GM18907 (cell line): ENCODE measurements at regions not wholly inside any gene's neighbourhood (a gene's known extent, or its start where the extent isn't known, plus 50 kb on each side); places are given as distances from the start of the nearest gene placed in this dataset.

Experiments
- ATAC-seq: cut with Tn5 transposase; IDR thresholded peaks from one replicate; pipeline ENCODE4 v1.9.1; 2021; ENCODE audit warnings: mild to moderate bottlenecking, moderate library complexity; ENCODE audit not compliant: unreplicated experiment

DNA sequence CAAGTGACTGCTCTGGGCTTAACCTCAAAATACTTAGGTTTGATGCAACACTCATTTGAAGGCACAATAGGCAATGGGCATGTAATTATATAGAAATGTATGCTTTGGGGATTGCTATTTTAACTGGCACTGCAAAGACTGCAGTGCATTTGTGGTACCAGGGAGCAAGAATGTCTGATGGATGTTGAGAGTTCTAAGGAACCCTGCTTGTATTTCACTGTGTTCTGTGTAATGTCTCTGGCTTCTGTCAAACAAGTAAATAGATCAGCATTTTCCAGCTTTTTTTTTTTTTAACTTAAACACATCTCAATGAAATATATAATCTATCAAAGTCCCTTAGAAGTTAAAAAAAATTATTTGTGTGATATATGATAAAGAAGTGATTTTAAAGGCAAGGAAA lies 94.8 kb upstream of the ATP2B1 start:
- ATAC-seq, result no peak

DNA sequence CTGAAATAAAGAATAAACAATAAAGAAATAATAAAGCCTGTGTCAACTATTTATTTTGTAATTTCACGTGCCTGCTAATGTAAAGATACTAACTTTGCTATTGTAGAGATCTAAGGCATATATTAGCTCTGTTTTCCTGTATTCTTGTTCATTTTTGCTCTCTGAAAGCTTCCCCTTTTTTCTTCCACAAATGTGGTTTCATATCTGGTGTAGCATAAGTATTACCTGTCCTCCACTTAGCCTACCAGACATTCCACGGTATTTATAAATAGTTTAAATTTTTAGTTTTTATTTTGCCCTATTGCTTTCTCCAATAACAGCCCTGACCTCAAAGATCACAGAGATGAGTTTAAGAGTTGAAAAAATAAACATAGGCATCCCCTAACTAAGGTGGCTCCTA lies 92.6 kb upstream of the ATP2B1 start:
- no peak for ATAC-seq

DNA sequence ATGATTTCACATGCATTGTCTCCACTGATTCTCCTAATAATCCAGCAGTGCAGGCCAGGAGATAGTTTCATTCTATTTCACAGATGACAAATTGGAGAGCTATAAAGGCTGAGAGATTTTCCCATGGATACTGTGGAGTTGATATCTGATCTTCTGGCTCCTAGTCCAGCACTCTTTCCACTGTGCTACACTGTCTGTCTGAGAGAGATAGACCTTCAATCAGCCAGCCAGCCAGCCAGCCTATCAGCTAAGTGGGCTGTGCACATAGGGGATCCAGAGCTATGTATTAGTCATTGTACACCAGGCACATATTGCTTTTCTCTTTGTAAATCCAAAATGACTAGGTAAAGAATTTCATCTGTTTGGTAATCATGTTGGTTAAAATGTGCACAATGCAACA lies 91.8 kb upstream of the ATP2B1 start:
- ATAC-seq, result no peak

DNA sequence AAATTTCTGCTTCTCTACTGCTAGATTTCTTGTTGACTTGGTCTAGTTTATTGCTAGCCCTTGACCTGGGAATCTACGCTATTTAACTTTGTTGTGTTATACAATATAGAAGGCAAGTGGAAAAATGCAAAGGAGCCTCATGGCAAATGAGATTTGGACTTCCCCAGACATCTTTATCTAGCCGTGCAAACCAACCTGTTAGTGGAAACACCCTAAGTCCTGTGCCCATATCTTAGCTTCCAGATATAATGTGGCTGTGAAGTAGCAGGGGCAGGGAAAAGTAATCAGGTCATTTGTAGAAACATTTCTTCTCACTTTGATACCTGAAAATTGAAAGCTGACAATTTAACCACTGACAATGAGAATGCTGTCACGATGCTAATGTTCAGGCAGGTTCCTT lies 90.7 kb upstream of the ATP2B1 start:
- no peak for ATAC-seq

DNA sequence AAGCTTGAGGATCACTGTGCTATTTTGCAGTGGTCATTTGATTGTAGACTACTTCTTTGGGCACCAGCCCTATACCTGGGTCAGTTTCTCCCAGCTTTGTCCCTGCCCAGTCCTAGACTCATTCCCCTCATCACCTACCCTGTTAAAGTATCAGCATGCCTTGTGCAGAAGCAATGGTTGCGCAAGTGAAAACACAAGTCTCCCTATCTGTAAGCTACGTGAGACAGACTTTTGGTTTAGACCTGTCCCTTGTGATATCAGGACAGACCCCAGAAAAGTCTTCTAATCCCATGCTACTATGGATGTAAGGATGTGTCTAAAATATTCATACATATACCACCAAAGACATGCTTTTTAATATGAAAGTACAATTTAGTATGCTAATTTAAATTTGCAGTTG lies 88.8 kb upstream of the ATP2B1 start:
- no peak for ATAC-seq

DNA sequence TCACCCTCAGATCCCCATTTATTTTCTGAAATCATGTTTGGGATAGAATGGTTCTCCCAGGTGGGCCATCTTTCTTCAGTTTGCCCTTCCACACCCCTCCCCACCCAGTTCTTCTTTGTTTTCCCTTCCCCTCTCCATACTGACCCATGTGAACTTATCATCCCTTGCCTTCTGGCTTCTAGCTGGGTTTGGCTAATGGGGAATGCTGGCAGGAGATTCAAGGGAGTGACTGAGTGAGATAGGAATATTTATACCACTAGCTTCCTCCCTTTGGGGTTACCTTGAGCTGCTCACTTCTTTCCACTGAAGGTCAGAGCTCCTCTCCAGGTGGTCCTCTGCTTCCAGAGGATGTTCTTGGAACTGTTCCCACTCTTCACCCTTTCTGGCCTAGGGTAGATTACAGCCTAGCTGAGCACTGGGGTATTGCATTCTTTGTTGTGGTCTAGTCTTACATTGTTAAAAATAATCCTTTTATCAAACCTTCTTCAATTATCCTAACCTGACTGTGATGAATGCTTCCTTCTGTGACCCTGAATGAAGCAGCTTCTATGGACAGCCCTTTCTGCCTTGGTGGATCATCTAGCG lies 88.3 kb upstream of the ATP2B1 start:
- no peak for ATAC-seq

DNA sequence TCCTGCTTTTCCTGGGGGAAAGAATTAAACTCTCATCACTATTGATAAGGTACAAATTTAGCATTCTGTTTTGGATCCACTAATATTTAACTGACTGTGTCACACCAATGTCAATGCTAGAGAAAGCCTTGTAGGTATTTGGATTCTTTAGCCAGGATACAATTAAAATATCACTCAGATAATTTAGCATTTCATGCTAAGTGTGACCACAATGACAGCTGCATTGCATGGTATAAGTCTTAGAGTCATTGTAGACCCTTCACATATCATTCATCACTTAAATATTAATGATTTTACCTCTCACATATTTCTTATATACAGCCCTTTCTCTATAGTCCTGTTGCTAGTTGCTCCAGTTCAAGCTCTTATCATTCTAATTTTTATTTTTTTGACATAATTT lies 85.3 kb upstream of the ATP2B1 start:
- no peak for ATAC-seq

DNA sequence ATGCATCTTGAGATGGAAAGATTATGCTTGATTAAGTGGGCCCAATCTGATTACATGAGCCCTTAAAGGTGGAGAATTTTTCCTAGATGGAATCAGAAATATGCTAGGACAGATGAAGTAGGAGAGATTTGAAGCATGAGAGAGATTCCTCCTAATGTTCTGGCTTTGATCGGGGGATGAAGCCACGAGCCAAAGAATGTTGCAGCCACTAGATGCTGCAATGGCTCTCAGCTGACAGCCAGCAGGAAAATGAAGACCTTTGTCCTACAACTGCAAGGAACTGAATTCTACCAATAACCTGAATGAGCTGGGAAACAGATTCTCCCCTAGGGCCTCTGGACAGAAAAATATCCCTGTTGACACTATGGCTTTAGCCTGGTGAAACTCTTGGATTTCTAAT lies 82.6 kb upstream of the ATP2B1 start:
- no peak for ATAC-seq

DNA sequence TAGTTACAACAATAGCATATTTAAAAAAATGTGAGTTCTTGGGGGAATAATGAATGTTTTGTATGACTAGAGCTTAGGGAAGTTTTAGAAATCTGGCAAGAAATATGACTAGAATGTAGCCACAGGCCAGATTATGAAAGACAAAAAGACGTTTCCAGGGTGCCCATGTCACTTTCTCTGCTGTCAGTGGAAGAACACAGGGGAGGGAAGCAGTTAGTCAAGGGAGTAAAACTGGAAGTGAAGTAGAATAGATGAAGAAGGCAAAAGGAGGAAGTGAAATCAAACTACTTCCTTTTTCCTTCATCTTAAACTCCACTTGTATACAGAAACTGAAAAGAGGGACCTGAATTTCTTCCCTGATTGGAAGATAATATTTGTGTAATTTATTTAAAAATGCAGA lies 81.2 kb upstream of the ATP2B1 start:
- peak; percentile 82 for ATAC-seq

DNA sequence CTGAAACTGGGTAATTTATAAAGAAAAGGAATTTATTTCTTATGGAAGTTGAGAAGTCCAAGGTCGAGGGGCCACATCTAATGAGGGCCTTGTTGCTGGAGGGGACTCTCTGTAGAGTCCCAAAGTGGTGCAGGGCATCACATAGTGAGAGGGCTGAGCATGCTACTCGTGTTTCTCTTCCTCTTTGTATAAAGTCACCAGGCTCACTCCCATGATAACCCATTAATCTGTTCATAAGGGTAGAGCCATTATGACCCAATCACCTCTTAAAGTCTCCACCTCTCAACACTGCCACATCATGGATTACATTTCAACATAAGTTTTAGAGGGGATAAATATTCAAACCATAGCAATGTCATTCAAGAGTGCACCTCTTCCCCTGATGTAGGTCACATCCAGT lies 79.1 kb upstream of the ATP2B1 start:
- ATAC-seq, result no peak

DNA sequence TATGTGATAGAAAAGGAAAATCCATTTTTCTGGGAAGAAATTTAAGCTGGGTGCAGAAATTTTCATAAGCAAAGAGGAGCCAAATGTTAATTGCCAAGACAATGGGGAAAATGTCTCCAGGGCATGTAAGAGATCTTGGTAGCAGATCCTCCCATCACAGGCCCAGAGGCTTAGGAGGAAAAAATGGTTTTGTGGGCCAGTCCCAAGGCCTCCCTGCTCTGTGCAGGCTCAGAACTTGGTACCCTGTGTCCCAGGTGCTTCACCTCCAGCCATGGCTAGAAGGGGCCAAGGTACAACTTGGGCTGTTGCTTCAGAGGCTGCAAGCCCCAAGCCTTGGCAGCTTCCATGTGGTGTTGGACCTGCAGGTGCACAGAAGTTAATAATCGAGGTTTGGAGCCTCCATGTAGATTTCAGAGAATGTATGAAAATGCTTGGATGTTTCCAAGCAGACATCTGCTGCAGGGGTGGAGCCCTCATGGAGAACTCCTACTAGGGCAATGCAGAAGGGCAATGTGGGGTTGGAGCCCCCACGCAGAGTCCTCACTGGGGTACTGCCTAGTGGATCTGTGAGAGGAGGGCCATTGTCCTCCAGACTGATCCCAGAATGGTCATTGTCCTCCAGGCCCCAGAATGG lies 77.7 kb upstream of the ATP2B1 start:
- ATAC-seq, result no peak

DNA sequence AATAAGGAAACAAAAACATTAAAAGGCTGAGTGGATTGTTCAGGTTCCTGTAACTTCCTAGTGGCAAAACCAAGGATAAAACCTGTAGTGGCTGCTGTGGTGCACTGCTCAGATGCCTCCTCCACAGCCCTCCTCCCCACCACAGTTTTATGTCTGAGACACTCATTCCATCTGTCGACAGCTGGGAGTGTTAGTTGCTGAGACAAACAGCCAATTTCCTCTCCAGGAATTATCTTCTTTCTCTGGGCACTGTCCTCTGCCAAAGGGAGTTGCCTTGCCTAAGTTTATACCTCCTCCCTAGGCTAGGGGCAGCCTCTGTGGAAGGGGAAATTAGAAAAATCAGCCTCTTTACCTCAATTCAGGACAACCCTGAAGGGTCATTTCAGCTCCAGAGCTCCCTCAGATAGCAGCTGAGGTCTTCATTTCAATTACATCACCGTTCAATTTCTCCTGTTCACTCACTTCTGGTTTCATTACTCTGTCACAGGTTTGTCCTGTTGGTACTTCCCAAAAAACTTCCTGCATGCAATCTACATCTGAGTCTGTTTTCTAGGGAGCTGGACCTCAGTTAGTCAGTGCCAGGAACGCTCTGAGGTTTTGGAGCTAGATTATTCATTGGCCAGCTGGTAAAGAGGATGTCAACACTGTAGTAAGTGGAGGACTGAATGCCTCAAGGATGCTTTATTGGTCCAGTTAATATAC lies 74.9 kb upstream of the ATP2B1 start:
- peak; percentile 66 for ATAC-seq

DNA sequence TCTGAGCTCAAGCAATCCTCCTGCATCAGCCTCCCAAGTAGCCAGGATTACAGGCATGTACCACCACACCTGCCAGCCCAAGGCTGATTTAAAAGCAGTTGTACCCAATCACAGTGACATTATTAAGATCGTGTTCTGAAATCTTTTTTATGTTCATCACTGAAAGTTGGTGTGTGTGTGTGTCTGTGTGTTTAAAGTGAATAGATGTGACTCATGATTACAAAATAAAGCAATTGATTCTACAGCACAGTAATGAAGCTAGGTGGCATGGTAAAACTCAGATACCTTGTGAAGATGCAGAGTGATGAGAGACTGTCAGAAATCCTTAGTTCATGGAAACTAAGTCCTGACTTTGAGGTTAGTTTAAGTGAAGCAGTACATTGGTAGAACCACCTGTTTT lies 74.2 kb upstream of the ATP2B1 start:
- no peak for ATAC-seq

DNA sequence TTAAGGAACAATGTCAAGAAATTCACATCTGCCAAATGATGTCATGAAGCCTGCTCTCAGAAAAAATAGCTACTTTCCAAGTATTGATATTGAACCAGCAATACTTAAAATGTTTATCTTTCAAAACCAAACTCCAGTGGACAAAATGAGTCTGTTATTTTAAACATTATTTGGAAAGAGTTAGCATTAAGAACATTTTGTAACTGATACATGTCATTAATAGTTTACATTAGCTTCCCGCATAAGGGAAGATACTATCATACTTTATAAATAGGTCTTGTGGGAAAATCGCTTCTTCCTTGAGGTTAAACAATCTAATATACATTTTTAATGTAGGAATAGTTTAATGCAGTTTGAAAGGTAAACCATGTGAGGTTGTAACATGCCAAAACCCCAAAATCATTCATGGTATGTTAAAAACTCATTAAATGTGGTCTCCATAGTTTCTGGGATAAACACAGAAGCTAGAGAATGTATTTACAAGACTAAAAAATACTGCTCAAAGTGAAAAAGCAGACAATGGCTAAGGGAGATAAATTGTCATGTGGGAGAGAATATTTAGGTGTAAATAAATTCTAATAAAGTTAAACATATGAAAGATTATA lies 73.4 kb upstream of the ATP2B1 start:
- ATAC-seq, result no peak

DNA sequence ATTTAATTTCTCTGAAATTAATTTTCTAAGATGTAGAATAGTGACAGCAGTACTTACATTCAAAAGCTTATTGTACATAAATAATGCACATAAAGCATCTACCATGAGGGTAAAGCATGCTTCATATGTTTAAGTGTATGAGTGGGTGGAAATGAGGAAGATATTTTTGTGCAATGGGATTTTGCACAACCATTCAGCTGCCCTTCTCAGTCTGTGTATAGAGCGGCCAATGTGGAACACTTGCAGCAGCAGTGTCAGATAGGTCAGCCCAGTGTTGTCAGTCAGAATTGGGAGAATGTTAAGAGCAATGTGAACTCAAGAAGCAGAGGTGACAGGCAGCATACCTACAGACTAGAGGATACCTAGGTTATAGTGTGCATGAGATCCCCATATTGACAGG lies 72.5 kb upstream of the ATP2B1 start:
- no peak for ATAC-seq

DNA sequence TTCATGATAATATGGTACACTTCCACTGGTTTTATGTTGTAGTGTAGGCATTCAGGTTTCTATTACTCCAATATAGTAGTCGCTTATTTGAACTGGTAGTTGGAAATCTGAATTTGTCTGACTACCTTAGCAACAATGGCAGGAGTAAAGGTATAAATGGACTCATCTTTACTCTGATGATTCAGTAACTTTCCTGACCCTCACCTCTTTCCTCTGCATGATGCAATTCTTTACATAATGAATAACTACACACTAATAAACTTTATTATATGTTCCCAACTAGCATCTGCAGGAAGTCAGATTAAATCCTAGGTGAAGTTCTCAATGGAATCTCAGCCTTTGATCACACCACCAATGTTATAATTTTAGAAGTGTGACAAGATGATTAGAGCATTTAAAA lies 70.5 kb upstream of the ATP2B1 start:
- ATAC-seq, result no peak

DNA sequence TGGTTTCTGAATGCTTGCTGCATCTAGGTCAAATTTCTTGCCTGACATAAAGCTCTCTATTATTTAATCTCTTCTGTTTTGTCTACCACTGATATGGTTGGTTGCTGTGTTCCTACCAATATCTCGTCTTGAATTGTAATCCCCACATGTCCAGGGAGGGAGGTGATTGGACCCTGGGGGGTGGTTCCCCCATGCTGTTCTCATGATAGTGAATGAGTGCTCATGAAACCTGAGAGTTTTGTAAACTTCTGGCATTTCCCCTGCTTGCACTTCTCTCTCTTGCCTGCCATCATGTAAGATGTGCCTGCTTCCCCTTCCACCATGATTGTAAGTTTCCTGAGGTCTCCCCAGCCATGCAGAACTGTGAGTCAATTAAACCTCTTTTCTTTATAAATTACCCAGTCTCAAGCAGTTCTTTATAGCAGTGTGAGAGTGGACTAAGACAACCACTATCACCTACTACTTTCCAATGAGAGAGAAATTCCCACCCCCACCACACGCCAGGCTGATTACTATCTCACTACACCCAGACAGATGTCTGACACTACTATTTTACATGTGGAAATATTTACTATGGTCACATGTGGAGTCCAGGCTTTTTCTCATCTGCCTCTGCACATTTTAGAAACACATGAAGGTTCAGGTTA lies 69.2 kb upstream of the ATP2B1 start:
- no peak for ATAC-seq

DNA sequence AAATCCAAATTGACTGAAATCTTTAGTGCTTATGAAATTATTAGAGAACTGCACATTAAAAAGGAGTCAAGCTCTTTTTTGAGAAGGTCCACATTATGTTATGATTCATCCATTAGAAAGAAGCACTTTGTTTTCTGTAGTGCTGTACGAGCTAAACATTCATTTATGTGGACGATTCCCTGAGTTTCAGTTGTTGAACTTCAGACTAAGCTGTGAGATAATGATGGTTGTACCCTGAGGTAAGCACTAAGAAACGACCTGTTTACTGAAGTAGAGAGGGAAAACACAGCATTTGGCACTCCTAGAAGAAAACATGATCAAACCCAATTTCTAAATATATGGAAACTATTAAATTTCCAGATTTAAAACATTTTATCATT lies 67.3 kb upstream of the ATP2B1 start:
- ATAC-seq, result no peak

DNA sequence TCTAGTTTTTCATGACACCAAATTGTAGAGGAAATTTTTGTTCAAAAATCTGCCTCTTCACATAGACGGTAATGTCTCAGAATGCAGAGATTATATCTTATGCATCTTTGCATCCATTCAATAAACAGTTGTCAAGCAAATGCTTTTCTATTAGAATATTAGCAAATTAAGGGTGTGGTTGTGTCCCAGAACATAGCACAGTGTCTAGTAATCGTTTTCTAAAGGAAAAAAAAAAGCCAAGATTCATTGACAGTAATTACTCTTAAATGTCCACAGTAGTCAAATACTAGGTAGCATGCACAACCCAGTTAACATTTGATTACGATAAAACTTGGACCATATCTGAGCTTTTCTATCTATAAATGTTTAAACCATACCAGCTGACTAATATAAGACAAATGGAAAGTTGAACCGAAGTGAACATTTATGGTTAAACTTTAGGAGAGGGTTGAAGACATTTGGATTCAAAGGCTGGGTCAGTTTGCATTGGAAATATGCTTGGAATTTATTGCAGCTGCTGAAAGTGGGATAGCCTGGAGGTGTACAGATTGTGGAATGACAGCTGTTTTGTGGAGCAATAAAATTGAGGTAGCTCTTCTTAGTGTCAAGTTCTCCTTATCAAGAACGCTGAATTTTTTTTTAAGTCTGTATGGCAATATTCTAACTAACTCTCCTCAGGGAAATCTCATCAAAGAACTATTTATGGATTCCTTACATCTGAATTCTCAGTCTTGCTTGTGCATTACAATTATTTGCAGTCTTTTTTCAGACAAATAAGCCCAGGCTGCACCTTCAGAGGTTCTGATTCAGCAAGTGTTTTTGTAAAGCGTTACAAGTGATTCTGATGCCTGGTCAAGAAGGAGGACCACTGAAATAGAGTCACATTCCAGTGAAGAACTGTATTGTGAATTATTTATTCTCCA lies 66.7 kb upstream of the ATP2B1 start:
- no peak for ATAC-seq

DNA sequence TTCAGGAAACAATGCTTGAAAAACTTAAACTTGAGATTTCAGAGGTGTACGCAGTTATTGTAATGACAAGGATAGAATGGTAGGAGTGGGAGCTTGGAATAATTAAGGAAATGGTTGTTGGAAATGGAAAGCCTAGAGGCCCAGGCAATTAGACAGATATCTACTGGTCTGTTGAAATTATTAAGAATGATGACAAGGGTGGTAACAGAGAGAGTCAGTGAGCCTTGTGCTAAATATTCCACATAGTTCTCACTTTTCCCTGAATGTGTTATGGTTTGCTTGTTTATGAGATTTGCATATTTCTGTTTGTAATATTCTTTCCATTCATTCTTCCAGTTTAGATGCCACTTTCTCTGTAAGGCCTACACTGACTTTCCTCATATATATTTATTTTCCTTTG lies 66.0 kb upstream of the ATP2B1 start:
- ATAC-seq, result no peak

DNA sequence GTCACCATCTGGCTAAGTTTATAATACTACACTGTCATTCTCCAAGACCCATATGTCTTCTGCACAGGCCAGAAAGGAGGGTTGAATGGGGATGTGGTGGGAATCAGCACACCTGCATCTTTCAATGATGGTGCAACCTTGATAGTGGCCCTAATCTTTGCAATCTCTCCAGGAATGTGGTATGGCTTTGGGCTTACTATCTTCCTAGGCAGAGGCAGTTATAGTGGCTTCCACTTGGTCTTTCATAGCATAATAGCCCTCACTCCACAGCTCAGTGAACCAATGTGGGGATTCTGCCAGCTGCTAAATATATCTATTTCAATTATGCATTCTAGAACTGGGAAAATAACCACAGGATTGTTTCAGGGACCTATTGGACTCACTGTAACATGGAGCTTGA lies 61.8 kb upstream of the ATP2B1 start:
- no peak for ATAC-seq
